A549 (cell line): ENCODE measurements at regions not wholly inside any gene's neighbourhood (a gene's known extent, or its start where the extent isn't known, plus 50 kb on each side); places are given as distances from the start of the nearest gene placed in this dataset.

ENCODE experiments used
- CHD2 ChIP-seq: fragments of 150-350 bp; IDR thresholded peaks from 2 replicates; pipeline ENCODE4 v1.6.1; 2014; ENCODE audit warnings: low read length; ENCODE audit not compliant: partially characterized antibody
- EP300 ChIP-seq, 2 experiments: fragments of >200 bp; sonication (Bioruptor Twin); formaldehyde crosslinking; IDR thresholded peaks; 2 replicates in 1 of 2; 3 replicates in 1 of 2; pipeline ENCODE4 v1.6.1; 2016 to 2017
- JUN ChIP-seq, 2 experiments: fragments of >200 bp; sonication (Bioruptor Twin); formaldehyde crosslinking; IDR thresholded peaks; 2 replicates in 1 of 2; 3 replicates in 1 of 2; pipeline ENCODE4 v1.6.1; 2016 to 2017
- JUNB ChIP-seq: fragments of >200 bp; sonication (Bioruptor Twin); formaldehyde crosslinking; IDR thresholded peaks from 2 replicates; pipeline ENCODE4 v1.6.1; 2016
- MAZ ChIP-seq: fragments of 150-350 bp; IDR thresholded peaks from 2 replicates; pipeline ENCODE4 v1.6.1; 2014; ENCODE audit warnings: antibody characterized with exemption, low read depth, low read length, borderline replicate concordance
- POLR2A ChIP-seq: IDR thresholded peaks from 2 replicates; pipeline ENCODE4 v1.6.1; 2012; ENCODE audit warnings: mild to moderate bottlenecking, low read length
- RAD21 ChIP-seq, 2 experiments: fragments of >200 bp in 1 of 2; sonication (Bioruptor Twin) in 1 of 2; formaldehyde crosslinking in 1 of 2; IDR thresholded peaks in 1 of 2; conservative IDR thresholded peaks in 1 of 2; 2 replicates in 1 of 2; 3 replicates in 1 of 2; pipeline ENCODE4 v1.6.1; 2012 to 2018; ENCODE audit warnings: inconsistent platforms in 1 of 2
- USF2 ChIP-seq: fragments of 450-650 bp; IDR thresholded peaks from 2 replicates; pipeline ENCODE4 v1.6.1; 2014; ENCODE audit warnings: antibody characterized with exemption
- TF ChIP-seq, protein P1 (sequence below): fragments of >200 bp; sonication (Bioruptor Twin); formaldehyde crosslinking; IDR thresholded peaks from 3 replicates; pipeline ENCODE4 v1.5.1; 2016
- TF ChIP-seq, protein P2 (sequence below): fragments of 200-600 bp; sonication (generic); IDR thresholded peaks from 2 replicates; pipeline ENCODE4 v1.6.1; 2016; ENCODE audit warnings: antibody characterized with exemption, mild to moderate bottlenecking, moderate library complexity

DNA sequence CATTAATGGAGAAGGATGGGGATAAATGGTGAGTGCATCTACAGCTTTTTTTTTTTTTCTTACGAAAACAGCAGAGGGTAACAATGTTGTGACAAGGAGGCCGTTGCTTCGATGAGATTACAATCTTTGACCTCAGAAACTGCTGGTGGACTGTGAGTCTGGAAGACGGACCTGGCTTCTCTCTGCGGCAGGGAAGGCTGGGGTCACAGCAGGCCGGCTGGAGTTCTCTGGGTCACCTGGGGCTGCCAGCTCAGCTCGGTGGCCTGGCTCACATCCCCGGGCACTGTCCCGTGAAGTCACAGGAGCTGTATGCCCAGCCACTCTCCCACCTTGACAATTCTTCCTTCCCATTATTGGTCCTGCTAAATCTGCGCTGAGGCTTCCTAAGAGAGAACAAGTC, 160.8 kb downstream of the ACKR3 start:
- TF ChIP-seq RAD21 (conservative IDR thresholded peaks at IDR 0.05 in 1 of 2, IDR thresholded peaks at IDR 0.05 in 1 of 2): no peak
- no peak for TF ChIP-seq EP300 (IDR thresholded peaks at IDR 0.05)
- TF ChIP-seq, protein P1, sequence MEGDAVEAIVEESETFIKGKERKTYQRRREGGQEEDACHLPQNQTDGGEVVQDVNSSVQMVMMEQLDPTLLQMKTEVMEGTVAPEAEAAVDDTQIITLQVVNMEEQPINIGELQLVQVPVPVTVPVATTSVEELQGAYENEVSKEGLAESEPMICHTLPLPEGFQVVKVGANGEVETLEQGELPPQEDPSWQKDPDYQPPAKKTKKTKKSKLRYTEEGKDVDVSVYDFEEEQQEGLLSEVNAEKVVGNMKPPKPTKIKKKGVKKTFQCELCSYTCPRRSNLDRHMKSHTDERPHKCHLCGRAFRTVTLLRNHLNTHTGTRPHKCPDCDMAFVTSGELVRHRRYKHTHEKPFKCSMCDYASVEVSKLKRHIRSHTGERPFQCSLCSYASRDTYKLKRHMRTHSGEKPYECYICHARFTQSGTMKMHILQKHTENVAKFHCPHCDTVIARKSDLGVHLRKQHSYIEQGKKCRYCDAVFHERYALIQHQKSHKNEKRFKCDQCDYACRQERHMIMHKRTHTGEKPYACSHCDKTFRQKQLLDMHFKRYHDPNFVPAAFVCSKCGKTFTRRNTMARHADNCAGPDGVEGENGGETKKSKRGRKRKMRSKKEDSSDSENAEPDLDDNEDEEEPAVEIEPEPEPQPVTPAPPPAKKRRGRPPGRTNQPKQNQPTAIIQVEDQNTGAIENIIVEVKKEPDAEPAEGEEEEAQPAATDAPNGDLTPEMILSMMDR: no peak
- no peak for TF ChIP-seq JUN (IDR thresholded peaks at IDR 0.05)
- TF ChIP-seq, protein P2, sequence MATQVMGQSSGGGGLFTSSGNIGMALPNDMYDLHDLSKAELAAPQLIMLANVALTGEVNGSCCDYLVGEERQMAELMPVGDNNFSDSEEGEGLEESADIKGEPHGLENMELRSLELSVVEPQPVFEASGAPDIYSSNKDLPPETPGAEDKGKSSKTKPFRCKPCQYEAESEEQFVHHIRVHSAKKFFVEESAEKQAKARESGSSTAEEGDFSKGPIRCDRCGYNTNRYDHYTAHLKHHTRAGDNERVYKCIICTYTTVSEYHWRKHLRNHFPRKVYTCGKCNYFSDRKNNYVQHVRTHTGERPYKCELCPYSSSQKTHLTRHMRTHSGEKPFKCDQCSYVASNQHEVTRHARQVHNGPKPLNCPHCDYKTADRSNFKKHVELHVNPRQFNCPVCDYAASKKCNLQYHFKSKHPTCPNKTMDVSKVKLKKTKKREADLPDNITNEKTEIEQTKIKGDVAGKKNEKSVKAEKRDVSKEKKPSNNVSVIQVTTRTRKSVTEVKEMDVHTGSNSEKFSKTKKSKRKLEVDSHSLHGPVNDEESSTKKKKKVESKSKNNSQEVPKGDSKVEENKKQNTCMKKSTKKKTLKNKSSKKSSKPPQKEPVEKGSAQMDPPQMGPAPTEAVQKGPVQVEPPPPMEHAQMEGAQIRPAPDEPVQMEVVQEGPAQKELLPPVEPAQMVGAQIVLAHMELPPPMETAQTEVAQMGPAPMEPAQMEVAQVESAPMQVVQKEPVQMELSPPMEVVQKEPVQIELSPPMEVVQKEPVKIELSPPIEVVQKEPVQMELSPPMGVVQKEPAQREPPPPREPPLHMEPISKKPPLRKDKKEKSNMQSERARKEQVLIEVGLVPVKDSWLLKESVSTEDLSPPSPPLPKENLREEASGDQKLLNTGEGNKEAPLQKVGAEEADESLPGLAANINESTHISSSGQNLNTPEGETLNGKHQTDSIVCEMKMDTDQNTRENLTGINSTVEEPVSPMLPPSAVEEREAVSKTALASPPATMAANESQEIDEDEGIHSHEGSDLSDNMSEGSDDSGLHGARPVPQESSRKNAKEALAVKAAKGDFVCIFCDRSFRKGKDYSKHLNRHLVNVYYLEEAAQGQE: no peak
- TF ChIP-seq USF2: no peak
- TF ChIP-seq POLR2A: no peak
- TF ChIP-seq CHD2: no peak
- no peak for TF ChIP-seq MAZ
- TF ChIP-seq JUNB: no peak
